ENCODE measurements at regions not wholly inside any gene's neighbourhood (a gene's known extent, or its start where the extent isn't known, plus 50 kb on each side); places are given as distances from the start of the nearest gene placed in this dataset.

DNA sequence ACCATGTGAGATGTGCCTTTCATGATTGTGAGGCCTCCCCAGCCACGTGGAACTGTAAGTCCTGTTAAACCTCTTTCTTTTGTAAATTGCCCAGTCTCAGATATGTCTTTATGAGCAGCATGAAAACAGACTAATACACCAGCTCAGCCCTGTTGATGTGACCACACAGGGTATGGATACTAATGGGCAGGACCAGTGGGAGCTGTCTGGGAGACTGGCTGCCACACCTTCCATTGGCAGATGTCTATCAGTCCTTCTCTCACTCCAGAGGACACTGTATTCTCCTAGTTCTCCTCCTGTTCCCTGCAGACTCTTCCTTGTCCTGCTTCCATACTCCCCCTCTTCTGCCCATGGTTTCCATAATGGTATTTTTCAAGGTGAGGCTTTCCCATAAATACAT lies 104.4 kb downstream of the PRLHR start:
- H3K18ac ChIP-seq (ENCODE audit: insufficient read length, low read depth, low read length), result no peak overlapping the region
- H3K4me2 ChIP-seq (ENCODE audit: insufficient read depth, insufficient read length, low read length), result no peak overlapping the region
- WGBS (ENCODE audit: extremely low coverage, insufficient read length, low lambda C conversion rate), result no CpG with 5 or more reads among the region's 1 CpG
- Mint-ChIP-seq H3K27ac (no peak overlapping the region), H3K4me1 (peaks cover 7 to 15% of the 10 kb centered on the region in 2 experiments; a peak in 3 of 4 replicates), H3K27me3 (ENCODE audit: low read depth) (peaks cover 3% of the 10 kb centered on the region; the same call in 1 of the 2 replicates), H3K36me3 (ENCODE audit: insufficient read depth in 1 of 3, low read depth in 3 of 3) (peaks cover 12 to 33% (median 26%) of the 10 kb centered on the region in 3 experiments), H3K9me3 (peaks cover 24 to 29% of the 10 kb centered on the region in 2 experiments), H3K4me3 (no peak overlapping the region)
- peaks cover 3% of the 10 kb centered on the region; the same call in 1 of the 2 replicates for H3K4me1 ChIP-seq (ENCODE audit: insufficient read depth, low read length)
- H2BK120ac ChIP-seq (ENCODE audit: low read depth, low read length, poor library complexity, severe bottlenecking), result no peak overlapping the region
- no peak overlapping the region for H2BK20ac ChIP-seq (ENCODE audit: low read depth, low read length, poor library complexity, severe bottlenecking)
- no peak overlapping the region for H3K14ac ChIP-seq (ENCODE audit: insufficient read depth, low read length)
- H4K5ac ChIP-seq (ENCODE audit: insufficient read length, low read depth, low read length), result no peak overlapping the region
- no peaks in the 10 kb centered on the region for H3K79me2 ChIP-seq (ENCODE audit: insufficient read depth, low read length)
- no peak overlapping the region for H2AFZ ChIP-seq (ENCODE audit: low read length)
- no peaks in the 10 kb centered on the region for H3K27me3 ChIP-seq (ENCODE audit: insufficient read depth, low read length)
- no peak overlapping the region for H2BK12ac ChIP-seq (ENCODE audit: insufficient read length, low read depth, low read length)
- H3K23ac ChIP-seq (ENCODE audit: insufficient read length, low read depth, low read length), result no peak overlapping the region
- H3K27ac ChIP-seq (ENCODE audit: insufficient read length, low read depth, low read length), result no peak overlapping the region
- DNase-seq, result no peak
- no peak overlapping the region for H3K9ac ChIP-seq (ENCODE audit: extremely low read depth, insufficient read length, low read length)
- no peak overlapping the region for H3K4ac ChIP-seq (ENCODE audit: low read depth, low read length)
- no peak overlapping the region for H2AK5ac ChIP-seq (ENCODE audit: insufficient read length, low read length)
- peaks cover 7% of the 10 kb centered on the region for H3K9me3 ChIP-seq (ENCODE audit: control insufficient read depth, low read depth, low read length)
- no peak overlapping the region for H3T11ph ChIP-seq (ENCODE audit: low read length)
- H3K56ac ChIP-seq (ENCODE audit: insufficient read length, low read depth, low read length), result no peak overlapping the region
- no peak overlapping the region for H4K8ac ChIP-seq (replicated peaks; ENCODE audit: insufficient read length, low read depth, low read length)
- H4K91ac ChIP-seq (ENCODE audit: insufficient read length, low read depth, low read length), result no peak overlapping the region
- no peak overlapping the region for H2BK15ac ChIP-seq (ENCODE audit: low read depth, low read length)
- TF ChIP-seq, protein P1, sequence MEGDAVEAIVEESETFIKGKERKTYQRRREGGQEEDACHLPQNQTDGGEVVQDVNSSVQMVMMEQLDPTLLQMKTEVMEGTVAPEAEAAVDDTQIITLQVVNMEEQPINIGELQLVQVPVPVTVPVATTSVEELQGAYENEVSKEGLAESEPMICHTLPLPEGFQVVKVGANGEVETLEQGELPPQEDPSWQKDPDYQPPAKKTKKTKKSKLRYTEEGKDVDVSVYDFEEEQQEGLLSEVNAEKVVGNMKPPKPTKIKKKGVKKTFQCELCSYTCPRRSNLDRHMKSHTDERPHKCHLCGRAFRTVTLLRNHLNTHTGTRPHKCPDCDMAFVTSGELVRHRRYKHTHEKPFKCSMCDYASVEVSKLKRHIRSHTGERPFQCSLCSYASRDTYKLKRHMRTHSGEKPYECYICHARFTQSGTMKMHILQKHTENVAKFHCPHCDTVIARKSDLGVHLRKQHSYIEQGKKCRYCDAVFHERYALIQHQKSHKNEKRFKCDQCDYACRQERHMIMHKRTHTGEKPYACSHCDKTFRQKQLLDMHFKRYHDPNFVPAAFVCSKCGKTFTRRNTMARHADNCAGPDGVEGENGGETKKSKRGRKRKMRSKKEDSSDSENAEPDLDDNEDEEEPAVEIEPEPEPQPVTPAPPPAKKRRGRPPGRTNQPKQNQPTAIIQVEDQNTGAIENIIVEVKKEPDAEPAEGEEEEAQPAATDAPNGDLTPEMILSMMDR (conservative IDR thresholded peaks at IDR 0.05), result no peak
- no peaks in the 10 kb centered on the region for H3K23me2 ChIP-seq (ENCODE audit: insufficient read length, low read depth, low read length, poor library complexity, severe bottlenecking)
- no peaks in the 10 kb centered on the region for H3K79me1 ChIP-seq (ENCODE audit: insufficient read depth, low read depth, low read length, poor library complexity, severe bottlenecking)
- no peaks in the 10 kb centered on the region for H4K20me1 ChIP-seq (ENCODE audit: control insufficient read depth, insufficient read depth, insufficient read length)
- no peak overlapping the region for H2BK5ac ChIP-seq (ENCODE audit: insufficient read length, low read length)
